ENCODE measurements at regions not wholly inside any gene's neighbourhood (a gene's known extent, or its start where the extent isn't known, plus 50 kb on each side); places are given as distances from the start of the nearest gene placed in this dataset.
"Not testable (repeated sequence)": the region's sequence is repeated elsewhere in the genome, so short reads cannot be mapped to it uniquely, and the experiment has no call there.

GRCh38 chr15:25094066-25094465 is 139.3 kb downstream of the SNRPN start:
- Histone ChIP-seq H3K27me3 (ENCODE audit: insufficient read depth, poor library complexity, severe bottlenecking) (no peaks in the 10 kb centered on the region), H3K4me3 (replicated peaks; ENCODE audit: insufficient read depth, low read length) (no peak overlapping the region), H3K27ac (replicated peaks) (no peak overlapping the region)
- TF ChIP-seq REST (IDR thresholded peaks at IDR 0.05; ENCODE audit: insufficient replicate concordance, low read depth), result no peak
- no peak for TF ChIP-seq GABPA (IDR thresholded peaks at IDR 0.05; ENCODE audit: low read depth)
- no peak for TF ChIP-seq POLR2AphosphoS5 (IDR thresholded peaks at IDR 0.05; ENCODE audit: low read depth)
- TF ChIP-seq SPI1 (IDR thresholded peaks at IDR 0.05; ENCODE audit: borderline replicate concordance, low read depth), result no peak
- no peak for TF ChIP-seq CTCF (IDR thresholded peaks at IDR 0.05; ENCODE audit: insufficient read depth, low read length)
- DNase-seq (ENCODE audit: low read depth in 1 of 2, low spot score in 1 of 2), result no peak

- H3K27me3 ChIP-seq (ENCODE audit: insufficient read depth, poor library complexity, severe bottlenecking), result no peaks in the 10 kb centered on the region
- DNase-seq (ENCODE audit: low read depth in 1 of 2, low spot score in 1 of 2), result no peak
- no peak overlapping the region for H3K27ac ChIP-seq (replicated peaks)
- H3K4me3 ChIP-seq (replicated peaks; ENCODE audit: insufficient read depth, low read length), result no peak overlapping the region
- no peak for TF ChIP-seq CTCF (IDR thresholded peaks at IDR 0.05; ENCODE audit: insufficient read depth, low read length)
- no peak for TF ChIP-seq SPI1 (IDR thresholded peaks at IDR 0.05; ENCODE audit: borderline replicate concordance, low read depth)
- no peak for TF ChIP-seq GABPA (IDR thresholded peaks at IDR 0.05; ENCODE audit: low read depth)
- no peak for TF ChIP-seq POLR2AphosphoS5 (IDR thresholded peaks at IDR 0.05; ENCODE audit: low read depth)
- no peak for TF ChIP-seq REST (IDR thresholded peaks at IDR 0.05; ENCODE audit: insufficient replicate concordance, low read depth)
These were observed 139.7 kb downstream of the SNRPN start for GRCh38 chr15:25094519-25094918.

GRCh38 chr15:25095179-25095578 is 140.4 kb downstream of the SNRPN start:
- no peaks in the 10 kb centered on the region for H3K27me3 ChIP-seq (ENCODE audit: insufficient read depth, poor library complexity, severe bottlenecking)
- TF ChIP-seq GABPA (IDR thresholded peaks at IDR 0.05; ENCODE audit: low read depth) (no peak), REST (IDR thresholded peaks at IDR 0.05; ENCODE audit: insufficient replicate concordance, low read depth) (no peak), POLR2AphosphoS5 (IDR thresholded peaks at IDR 0.05; ENCODE audit: low read depth) (no peak), SPI1 (IDR thresholded peaks at IDR 0.05; ENCODE audit: borderline replicate concordance, low read depth) (no peak), CTCF (IDR thresholded peaks at IDR 0.05; ENCODE audit: insufficient read depth, low read length) (no peak)
- no peak overlapping the region for H3K4me3 ChIP-seq (replicated peaks; ENCODE audit: insufficient read depth, low read length)
- no peak for DNase-seq (ENCODE audit: low read depth in 1 of 2, low spot score in 1 of 2)
- H3K27ac ChIP-seq (replicated peaks), result no peak overlapping the region

GRCh38 chr15:25099966-25100365 is 145.2 kb downstream of the SNRPN start:
- H3K27me3 ChIP-seq (ENCODE audit: insufficient read depth, poor library complexity, severe bottlenecking); DNase-seq (ENCODE audit: low read depth in 1 of 2, low spot score in 1 of 2); H3K4me3 ChIP-seq (replicated peaks; ENCODE audit: insufficient read depth, low read length); H3K27ac ChIP-seq (replicated peaks): not testable (repeated sequence)

Data from HL-60 (cell line).